ENCODE measurements at regions not wholly inside any gene's neighbourhood (a gene's known extent, or its start where the extent isn't known, plus 50 kb on each side); places are given as distances from the start of the nearest gene placed in this dataset.
"Not testable (repeated sequence)": the region's sequence is repeated elsewhere in the genome, so short reads cannot be mapped to it uniquely, and the experiment has no call there.

GRCh38 chr7:29619111-29619510 is 55.5 kb downstream of the PRR15 start:
- no peak for DNase-seq

- no peak for DNase-seq
Measured at GRCh38 chr7:29619848-29620555, 56.4 kb downstream of the PRR15 start.

GRCh38 chr7:29620556-29620930 is 56.9 kb downstream of the PRR15 start:
- no peak for DNase-seq

GRCh38 chr7:29622335-29623265 is 59.0 kb downstream of the PRR15 start:
- no peak for DNase-seq

- no peak for DNase-seq
Measured at GRCh38 chr7:29623973-29624372, 60.3 kb downstream of the PRR15 start.

- DNase-seq: no peak
Measured at GRCh38 chr7:29626730-29627129, 63.1 kb downstream of the PRR15 start.

- no peak for DNase-seq
Measured at GRCh38 chr7:29627631-29628030, 64.0 kb downstream of the PRR15 start.

GRCh38 chr7:29629507-29629906 is 65.9 kb downstream of the PRR15 start:
- no peak for DNase-seq

- not testable (repeated sequence) for DNase-seq
Measured at GRCh38 chr7:29635067-29636008, 71.7 kb downstream of the PRR15 start.

- DNase-seq: no peak
Measured at GRCh38 chr7:29636009-29636351, 72.3 kb downstream of the PRR15 start.

GRCh38 chr7:29637374-29637773 is 73.7 kb downstream of the PRR15 start:
- DNase-seq: no peak

GRCh38 chr7:29638841-29639240 is 75.2 kb downstream of the PRR15 start:
- not testable (repeated sequence) for DNase-seq

- DNase-seq: no peak
Measured at GRCh38 chr7:29639386-29639785, 75.8 kb downstream of the PRR15 start.

- DNase-seq: no peak
Measured at GRCh38 chr7:29639886-29640595, 76.4 kb downstream of the PRR15 start.

GRCh38 chr7:29641651-29642050 is 78.0 kb downstream of the PRR15 start:
- no peak for DNase-seq

GRCh38 chr7:29642494-29643155 is 79.0 kb downstream of the PRR15 start:
- DNase-seq: no peak

- DNase-seq: not testable (repeated sequence)
Measured at GRCh38 chr7:29646116-29646515, 82.5 kb downstream of the PRR15 start.

GRCh38 chr7:29647020-29647654 is 83.5 kb downstream of the PRR15 start:
- DNase-seq: no peak

GRCh38 chr7:29647691-29648210 is 84.1 kb downstream of the PRR15 start:
- DNase-seq: not testable (repeated sequence)

- no peak for DNase-seq
Measured at GRCh38 chr7:29649028-29649716, 85.5 kb downstream of the PRR15 start.
